Middle frontal gyrus (tissue), 1 donor: ENCODE measurements at regions not wholly inside any gene's neighbourhood (a gene's known extent, or its start where the extent isn't known, plus 50 kb on each side); places are given as distances from the start of the nearest gene placed in this dataset.
"Not testable (repeated sequence)": the region's sequence is repeated elsewhere in the genome, so short reads cannot be mapped to it uniquely, and the experiment has no call there.

ENCODE experiments used
- DNase-seq: peaks from one replicate; pipeline ENCODE4 v3.0.0-alpha.2; 2015; ENCODE audit warnings: low spot score; ENCODE audit errors: extremely low spot score

- no peak for DNase-seq
These were observed 158.6 kb downstream of the GJA1 start for GRCh38 chr6:121594053-121594452.

DNA sequence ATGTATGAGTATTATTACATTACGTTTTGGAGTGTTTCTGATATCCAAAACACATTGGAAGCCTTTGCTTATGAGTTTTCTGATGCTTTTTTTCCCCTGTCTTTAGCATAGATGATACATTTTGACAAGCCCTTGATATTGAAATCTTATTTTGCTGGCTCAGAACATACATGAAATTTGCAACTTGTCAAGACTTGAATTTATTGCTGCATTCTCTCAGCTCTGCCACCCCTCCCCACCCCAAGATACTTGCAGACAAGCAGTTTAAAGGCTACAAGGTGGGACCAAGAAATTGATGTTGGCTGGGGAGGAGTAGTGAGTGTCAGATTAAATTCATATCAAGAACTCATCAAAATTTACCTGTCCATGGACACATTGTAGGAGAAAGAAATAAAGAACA is 160.2 kb downstream of the GJA1 start:
- DNase-seq = no peak

DNA sequence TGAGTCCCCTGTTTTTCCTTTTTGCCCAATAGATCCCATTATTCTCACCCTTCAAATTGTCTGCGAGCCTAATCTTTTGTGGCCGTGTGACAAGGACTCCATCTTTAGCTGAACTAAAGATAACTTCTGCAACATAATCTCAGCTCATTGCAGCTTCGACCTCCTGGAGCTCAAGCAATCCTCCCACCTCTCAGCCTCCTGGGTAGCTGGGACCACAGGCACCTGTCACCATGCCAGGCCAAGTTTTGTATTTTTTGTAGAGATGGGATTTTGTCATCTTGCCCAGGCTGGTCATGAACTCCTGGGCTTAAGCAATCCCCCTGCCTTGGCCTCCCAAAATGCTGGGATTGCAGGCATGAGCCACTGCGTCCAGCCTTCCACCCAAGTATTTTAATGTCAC is 161.0 kb downstream of the GJA1 start:
- DNase-seq = no peak

GRCh38 chr6:121597654-121598053 is 162.2 kb downstream of the GJA1 start:
- no peak for DNase-seq

- not testable (repeated sequence) for DNase-seq
These were observed 163.9 kb downstream of the GJA1 start for GRCh38 chr6:121599331-121599730.

GRCh38 chr6:121600389-121601168 is 165.1 kb downstream of the GJA1 start:
- no peak for DNase-seq

- no peak for DNase-seq
These were observed 168.0 kb downstream of the GJA1 start for GRCh38 chr6:121603486-121603885.

DNA sequence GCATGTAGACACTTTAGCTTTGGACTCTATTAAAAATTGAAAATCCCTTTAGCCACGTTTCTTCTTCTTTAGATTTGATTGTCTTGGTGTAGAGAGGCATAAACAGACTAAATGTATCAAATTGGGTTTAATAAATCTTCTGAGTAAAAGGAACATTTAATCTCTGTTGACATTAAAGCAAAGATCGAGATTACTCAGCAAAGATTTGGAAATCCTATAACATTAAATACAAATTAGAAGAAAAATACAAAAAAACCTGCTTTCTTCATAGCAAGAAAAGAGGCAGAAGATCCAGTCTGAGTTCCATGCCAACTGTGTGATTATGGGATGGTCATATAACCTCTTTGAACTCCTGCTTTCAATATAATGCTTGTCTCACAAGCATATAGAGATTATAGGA is 172.3 kb downstream of the GJA1 start:
- DNase-seq = no peak

DNA sequence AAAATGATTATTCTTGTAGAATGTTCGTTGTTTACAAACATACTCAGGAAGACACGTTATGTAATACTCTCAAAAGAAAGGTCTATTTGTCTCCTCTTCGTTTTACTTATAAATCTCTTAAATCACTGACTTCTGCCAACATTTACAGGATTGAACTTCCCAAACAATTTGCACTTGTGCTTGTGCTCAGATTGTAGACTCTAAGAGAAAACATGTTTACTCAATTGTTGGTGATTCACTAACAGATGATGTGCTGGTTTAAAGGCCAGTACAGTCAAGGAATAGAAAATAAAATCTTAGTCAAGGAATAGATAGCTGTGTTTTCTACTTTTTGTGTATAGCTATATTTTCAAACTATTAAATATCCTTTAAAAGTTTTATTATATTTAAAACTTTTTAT is 172.8 kb downstream of the GJA1 start:
- no peak for DNase-seq

- DNase-seq = no peak
These were observed 173.8 kb downstream of the GJA1 start for GRCh38 chr6:121609281-121609680.

DNA sequence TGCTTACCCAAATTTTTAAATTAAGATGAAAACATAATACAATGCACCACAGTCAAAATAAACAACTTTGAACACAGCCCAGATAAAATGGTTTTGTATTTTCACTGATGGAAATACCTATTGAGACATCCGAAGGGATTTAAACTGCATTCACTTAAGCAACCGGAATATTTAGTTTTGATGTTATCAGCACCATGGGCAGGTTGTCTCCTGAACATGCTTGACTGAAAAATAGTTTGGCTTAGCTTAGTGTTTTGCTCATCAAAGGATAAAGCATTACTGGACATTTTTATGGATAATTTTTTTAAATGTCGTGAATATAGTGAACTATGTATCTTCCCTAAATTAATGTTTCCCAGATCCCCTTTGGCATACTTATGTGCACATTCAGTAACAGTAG is 177.5 kb downstream of the GJA1 start:
- DNase-seq = no peak

GRCh38 chr6:121614115-121614514 is 178.7 kb downstream of the GJA1 start:
- DNase-seq = no peak

- DNase-seq = no peak
These were observed 180.0 kb downstream of the GJA1 start for GRCh38 chr6:121615493-121615892.

- DNase-seq = no peak
These were observed 181.0 kb downstream of the GJA1 start for GRCh38 chr6:121616406-121616805.

DNA sequence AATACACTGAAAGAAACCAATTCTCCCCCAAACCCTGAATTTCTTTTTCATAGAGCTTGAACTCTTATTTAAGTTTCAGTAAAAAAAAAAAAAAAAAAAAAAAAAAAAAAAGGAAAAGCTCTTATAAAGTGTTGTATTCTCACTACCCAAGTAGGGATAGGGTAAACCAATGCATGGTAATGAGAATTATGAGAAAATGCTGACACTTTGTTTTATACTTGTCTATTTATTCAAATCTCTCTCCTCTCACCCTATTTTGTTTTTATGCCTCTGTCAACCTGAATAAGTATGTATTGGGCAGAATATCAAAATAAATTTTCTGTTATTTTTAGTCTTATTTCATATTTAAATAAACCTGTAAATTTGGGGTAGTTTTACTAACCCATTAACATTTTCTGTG is 181.9 kb downstream of the GJA1 start:
- DNase-seq = no peak

DNA sequence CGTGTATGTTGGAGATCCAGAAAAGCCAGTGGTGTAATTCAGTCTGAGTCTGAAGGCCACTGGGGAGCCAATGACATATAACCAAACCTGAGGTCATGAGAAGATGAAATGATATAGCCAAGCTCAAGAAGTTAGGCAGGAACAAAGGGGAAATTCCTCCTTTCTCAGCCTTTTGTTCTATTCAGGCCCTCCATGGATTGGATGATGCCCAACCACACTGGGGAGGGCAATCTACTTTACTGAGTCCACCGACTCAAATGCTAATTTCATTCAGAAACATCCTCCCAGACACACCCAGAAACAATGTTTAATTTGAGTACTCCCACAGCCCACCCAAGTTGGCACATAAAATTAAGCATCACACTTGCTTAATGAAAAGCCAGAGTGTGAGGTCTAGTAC is 183.6 kb downstream of the GJA1 start:
- no peak for DNase-seq

DNA sequence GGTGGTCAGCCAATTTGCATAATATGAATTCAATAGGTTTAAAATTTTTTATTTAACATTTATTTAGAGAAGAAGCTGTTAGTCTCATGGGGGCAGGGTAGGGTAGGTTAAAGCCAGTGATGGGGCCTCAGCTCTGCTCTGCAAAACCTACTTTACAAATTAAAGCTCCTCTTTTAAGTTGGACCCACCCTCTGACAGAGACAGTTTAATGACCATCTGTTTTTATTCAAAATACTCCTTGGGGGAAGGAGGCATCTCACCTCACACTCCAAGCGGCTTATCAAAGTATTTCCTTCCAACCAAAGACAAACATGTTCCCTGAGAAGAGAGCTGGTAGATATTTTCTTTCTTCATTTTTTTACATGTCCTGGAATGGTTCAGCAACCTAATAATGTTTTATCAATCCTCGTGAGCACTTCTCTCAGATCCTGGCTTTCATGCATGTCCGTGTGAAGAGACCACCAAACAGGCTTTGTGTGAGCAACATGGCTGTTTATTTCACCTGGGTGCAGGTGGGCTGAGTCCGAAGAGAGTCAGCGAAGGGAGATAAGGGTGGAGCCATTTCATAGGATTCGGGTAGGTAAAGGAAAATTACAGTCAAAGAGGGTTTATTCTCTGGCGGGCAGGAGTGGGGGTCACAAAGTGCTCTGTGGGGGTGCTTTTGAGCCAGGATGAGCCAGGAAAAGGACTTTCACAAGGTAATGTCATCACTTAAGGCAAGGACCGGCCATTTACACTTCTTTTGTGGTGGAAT is 184.7 kb downstream of the GJA1 start:
- no peak for DNase-seq

DNA sequence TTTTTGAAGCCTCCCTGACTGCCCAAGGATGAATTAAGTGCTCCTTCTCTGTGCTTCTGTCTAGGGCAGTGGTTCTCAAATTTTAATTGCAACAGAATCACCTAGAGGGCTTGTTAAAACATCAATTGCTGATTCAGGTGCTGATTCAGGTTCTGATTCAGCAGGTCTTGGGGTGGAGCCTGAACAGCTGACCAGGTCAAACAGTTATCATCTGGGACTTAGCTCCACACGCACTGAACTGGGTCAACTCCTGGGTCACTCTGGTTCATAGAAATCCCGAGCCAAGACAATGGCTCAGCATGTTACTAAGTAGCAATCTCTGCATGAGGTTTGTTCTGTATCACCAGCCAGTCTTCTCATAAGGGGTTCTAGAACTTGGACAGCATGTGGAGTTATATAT is 192.3 kb downstream of the GJA1 start:
- no peak for DNase-seq

GRCh38 chr6:121630716-121631115 is 195.3 kb downstream of the GJA1 start:
- DNase-seq = no peak

DNA sequence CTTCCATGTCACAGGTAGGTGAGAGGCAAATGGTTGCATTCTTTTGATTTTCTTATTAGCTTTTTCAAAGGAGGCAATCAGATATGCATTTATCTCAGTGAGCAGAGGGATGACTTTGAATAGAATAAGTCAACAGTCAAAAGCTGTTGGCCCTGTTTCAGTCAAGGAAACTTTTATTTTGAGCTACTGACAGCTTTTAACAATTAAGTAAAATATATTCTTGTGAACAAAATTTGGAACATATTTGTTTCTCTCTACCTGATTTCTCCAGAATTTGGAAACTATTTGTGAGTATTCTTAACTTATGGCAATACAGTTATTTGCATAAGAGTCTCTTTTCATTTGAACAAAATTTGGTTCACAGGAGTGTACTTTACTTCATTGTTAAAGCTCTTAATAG is 196.3 kb downstream of the GJA1 start:
- not testable (repeated sequence) for DNase-seq

DNA sequence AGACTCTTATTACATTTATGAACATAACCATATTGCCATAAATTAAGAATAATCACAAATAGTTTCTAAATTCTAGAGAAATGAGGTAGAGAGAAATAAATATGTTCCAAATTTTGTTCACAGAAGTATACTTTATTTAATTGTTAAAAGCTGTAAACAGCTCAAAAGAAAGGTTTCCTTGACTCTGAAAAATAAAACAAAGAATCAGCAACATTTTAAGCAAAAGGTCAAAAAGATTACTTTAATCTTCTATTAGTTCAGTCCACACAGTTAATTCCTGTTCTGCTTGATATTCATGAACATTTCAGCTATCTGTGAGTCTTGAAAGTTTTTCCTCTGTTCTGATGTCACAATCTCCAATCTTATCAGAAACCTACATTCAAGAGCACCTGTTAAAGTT is 197.9 kb downstream of the GJA1 start:
- no peak for DNase-seq

DNA sequence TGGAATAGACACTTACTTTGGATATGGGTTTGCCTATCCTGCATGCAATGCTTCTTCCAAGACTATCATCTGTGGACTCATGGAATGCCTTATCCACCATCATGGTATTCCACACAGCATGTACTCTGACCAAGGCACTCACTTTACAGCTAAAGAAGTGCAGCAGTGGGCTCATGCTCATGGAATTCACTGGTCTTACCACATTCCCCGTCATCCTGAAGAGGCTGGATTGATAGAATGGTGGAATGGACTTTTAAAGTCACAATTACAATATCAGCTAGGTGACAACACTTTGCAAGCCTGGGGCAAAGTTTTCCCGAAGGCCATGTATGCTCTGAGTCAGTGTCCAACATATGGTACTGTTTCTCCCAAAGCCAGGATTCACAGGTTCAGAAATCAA is 199.1 kb downstream of the GJA1 start:
- not testable (repeated sequence) for DNase-seq

- no peak for DNase-seq
These were observed 199.9 kb downstream of the GJA1 start for GRCh38 chr6:121635355-121635754.
